Liver (tissue), 3 donors: ENCODE measurements at regions not wholly inside any gene's neighbourhood (a gene's known extent, or its start where the extent isn't known, plus 50 kb on each side); places are given as distances from the start of the nearest gene placed in this dataset.
"Not testable (repeated sequence)": the region's sequence is repeated elsewhere in the genome, so short reads cannot be mapped to it uniquely, and the experiment has no call there.

Source experiments
- ATF3 ChIP-seq: IDR thresholded peaks from 2 replicates; pipeline ENCODE4 v1.6.1; 2016; ENCODE audit warnings: antibody characterized with exemption
- CTCF ChIP-seq: fragments of 150-350 bp; IDR thresholded peaks from 2 replicates; pipeline ENCODE4 v1.5.1; 2017; ENCODE audit warnings: improper control_type of control experiment, low read depth, low read length; ENCODE audit not compliant: missing input control
- EGR1 ChIP-seq, 2 donors: IDR thresholded peaks; 2 replicates each; pipeline ENCODE4 v1.6.1; 2016 to 2018; ENCODE audit warnings: antibody characterized with exemption in 2 of 2, low read depth in 2 of 2
- JUND ChIP-seq, 2 donors: IDR thresholded peaks; 2 replicates each; pipeline ENCODE4 v1.6.1; 2016; ENCODE audit warnings: antibody characterized with exemption in 2 of 2
- MAX ChIP-seq: IDR thresholded peaks from 2 replicates; pipeline ENCODE4 v1.6.1; 2016; ENCODE audit warnings: antibody characterized with exemption
- RAD21 ChIP-seq, 2 donors: IDR thresholded peaks; 2 replicates each; pipeline ENCODE4 v1.6.1; 2016; ENCODE audit warnings: antibody characterized with exemption in 2 of 2, mild to moderate bottlenecking in 2 of 2
- REST ChIP-seq: IDR thresholded peaks from 2 replicates; pipeline ENCODE4 v1.6.1; 2016; ENCODE audit warnings: antibody characterized with exemption, mild to moderate bottlenecking
- SP1 ChIP-seq: IDR thresholded peaks from 2 replicates; pipeline ENCODE4 v1.6.1; 2018; ENCODE audit warnings: antibody characterized with exemption, mild to moderate bottlenecking
- YY1 ChIP-seq: IDR thresholded peaks from 2 replicates; pipeline ENCODE4 v1.6.1; 2016; ENCODE audit warnings: antibody characterized with exemption, mild to moderate bottlenecking
- donor health status: healthy.
- donor health status: healthy.

- TF ChIP-seq MAX; REST; RAD21 (IDR thresholded peaks at IDR 0.05); YY1; CTCF; ATF3; EGR1 (IDR thresholded peaks at IDR 0.05; ENCODE audit: low read depth in 2 of 2); JUND (IDR thresholded peaks at IDR 0.05); SP1: not testable (repeated sequence)
These were observed 75.6 kb upstream of the MTHFD1L start for GRCh38 chr6:150789906-150790305.
